ENCODE measurements at regions not wholly inside any gene's neighbourhood (a gene's known extent, or its start where the extent isn't known, plus 50 kb on each side); places are given as distances from the start of the nearest gene placed in this dataset.
A peak's percentile ranks its signal among the peaks of the same experiment; 100 is the strongest.
"Not testable (repeated sequence)": the region's sequence is repeated elsewhere in the genome, so short reads cannot be mapped to it uniquely, and the experiment has no call there.

DNA sequence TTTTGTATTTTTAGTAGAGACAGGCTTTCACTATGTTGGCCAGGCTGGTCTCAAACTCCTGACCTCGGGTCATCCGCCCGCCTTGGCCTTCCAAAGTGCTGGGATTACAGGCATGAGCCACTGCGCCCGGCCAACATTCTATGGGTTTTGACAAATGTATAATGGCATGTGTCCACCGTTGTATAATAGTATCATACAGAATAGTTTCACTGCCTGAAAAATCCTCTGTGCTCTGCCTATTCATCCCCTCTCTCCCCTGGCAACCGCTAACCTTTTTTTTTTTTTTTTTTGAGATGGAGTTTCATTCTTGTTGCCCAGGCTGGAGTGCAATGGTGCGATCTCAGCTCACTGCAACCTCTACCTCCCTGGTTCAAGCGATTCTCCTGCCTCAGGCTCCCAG, 67.7 kb downstream of the TMEM270 start:
- H3K4me3 Mint-ChIP-seq; H3K27ac Mint-ChIP-seq; DNase-seq (ENCODE audit: low spot score); CTCF ChIA-PET; H3K9me3 Mint-ChIP-seq; H3K27me3 Mint-ChIP-seq (ENCODE audit: low read depth); H3K4me1 Mint-ChIP-seq; H3K36me3 Mint-ChIP-seq; ATAC-seq: not testable (repeated sequence)
- POLR2A ChIA-PET: interaction anchor here (0.7 kb wide), 2 partner anchors 23 to 388 kb away, joined by 4 to 5 read pairs; no protein-coding TSS in a partner anchor

DNA sequence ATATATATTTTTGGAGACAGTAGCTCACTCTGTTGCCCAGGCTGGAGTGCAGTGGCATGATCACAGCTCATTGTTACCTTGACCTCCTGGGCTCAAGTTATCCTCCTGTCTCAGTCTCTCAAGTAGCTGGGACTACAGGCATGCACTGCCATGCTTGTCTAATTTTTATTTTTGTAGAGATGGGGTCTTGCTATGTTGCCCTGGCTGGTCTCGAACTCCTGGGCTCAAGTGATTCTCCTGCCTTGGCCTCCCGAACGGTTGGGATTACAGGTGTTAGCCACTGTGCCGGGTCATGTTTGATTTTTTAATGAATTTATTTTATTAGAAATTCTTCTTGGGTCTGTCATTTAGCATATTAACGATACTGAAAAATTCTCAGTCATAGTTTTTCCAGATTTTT, 70.5 kb downstream of the TMEM270 start:
- no peaks in the 10 kb centered on the region for H3K4me1 Mint-ChIP-seq
- TF ChIP-seq, protein P1, sequence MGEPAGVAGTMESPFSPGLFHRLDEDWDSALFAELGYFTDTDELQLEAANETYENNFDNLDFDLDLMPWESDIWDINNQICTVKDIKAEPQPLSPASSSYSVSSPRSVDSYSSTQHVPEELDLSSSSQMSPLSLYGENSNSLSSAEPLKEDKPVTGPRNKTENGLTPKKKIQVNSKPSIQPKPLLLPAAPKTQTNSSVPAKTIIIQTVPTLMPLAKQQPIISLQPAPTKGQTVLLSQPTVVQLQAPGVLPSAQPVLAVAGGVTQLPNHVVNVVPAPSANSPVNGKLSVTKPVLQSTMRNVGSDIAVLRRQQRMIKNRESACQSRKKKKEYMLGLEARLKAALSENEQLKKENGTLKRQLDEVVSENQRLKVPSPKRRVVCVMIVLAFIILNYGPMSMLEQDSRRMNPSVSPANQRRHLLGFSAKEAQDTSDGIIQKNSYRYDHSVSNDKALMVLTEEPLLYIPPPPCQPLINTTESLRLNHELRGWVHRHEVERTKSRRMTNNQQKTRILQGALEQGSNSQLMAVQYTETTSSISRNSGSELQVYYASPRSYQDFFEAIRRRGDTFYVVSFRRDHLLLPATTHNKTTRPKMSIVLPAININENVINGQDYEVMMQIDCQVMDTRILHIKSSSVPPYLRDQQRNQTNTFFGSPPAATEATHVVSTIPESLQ (CRISPR knock-in tag; IDR thresholded peaks at IDR 0.05): no peak
- TF ChIP-seq ZNF121 (CRISPR knock-in tag; IDR thresholded peaks at IDR 0.05): peak; percentile 77
- POLR2A ChIA-PET: no interaction called here
- peaks cover 3% of the 10 kb centered on the region; the same call in 1 of the 2 replicates for H3K9me3 Mint-ChIP-seq
- CTCF ChIA-PET: no interaction called here
- H3K4me3 Mint-ChIP-seq: no peak overlapping the region
- DNase-seq (ENCODE audit: low spot score) (no peak), ATAC-seq (no peak)
- no peaks in the 10 kb centered on the region for H3K27me3 Mint-ChIP-seq (ENCODE audit: low read depth)
- H3K36me3 Mint-ChIP-seq: no peaks in the 10 kb centered on the region
- no peak overlapping the region for H3K27ac Mint-ChIP-seq

DNA sequence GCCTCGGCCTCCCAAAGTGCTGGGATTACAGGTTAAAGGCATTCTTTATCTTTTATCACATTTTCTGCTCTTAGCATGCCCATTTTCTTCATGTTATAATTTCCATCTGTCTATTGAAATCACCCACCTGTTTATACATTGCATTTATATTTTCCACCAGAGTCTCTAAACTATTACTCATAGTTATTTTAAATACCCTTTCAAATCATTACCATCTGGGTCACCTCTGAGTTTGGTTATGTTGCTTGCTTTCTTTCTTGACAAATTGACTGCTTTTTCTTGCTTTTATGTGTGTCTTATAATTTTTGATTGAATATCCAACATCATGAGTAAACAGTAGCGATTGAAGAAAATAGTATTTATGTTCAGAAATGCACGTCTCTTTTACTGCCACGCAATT, 71.4 kb downstream of the TMEM270 start:
- Mint-ChIP-seq H3K27me3 (ENCODE audit: low read depth) (no peaks in the 10 kb centered on the region), H3K4me3 (no peak overlapping the region), H3K36me3 (no peaks in the 10 kb centered on the region), H3K27ac (no peak overlapping the region), H3K4me1 (no peaks in the 10 kb centered on the region), H3K9me3 (peaks cover 3% of the 10 kb centered on the region; the same call in 1 of the 2 replicates)
- ATAC-seq (no peak), DNase-seq (ENCODE audit: low spot score) (no peak)
- TF ChIP-seq, protein P2, sequence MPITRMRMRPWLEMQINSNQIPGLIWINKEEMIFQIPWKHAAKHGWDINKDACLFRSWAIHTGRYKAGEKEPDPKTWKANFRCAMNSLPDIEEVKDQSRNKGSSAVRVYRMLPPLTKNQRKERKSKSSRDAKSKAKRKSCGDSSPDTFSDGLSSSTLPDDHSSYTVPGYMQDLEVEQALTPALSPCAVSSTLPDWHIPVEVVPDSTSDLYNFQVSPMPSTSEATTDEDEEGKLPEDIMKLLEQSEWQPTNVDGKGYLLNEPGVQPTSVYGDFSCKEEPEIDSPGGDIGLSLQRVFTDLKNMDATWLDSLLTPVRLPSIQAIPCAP (CRISPR knock-in tag; IDR thresholded peaks at IDR 0.05): no peak
- TF ChIP-seq RELA (CRISPR knock-in tag; IDR thresholded peaks at IDR 0.05; ENCODE audit: borderline replicate concordance) (no peak), ATF1 (CRISPR knock-in tag; IDR thresholded peaks at IDR 0.05) (no peak), ZNF219 (CRISPR knock-in tag; IDR thresholded peaks at IDR 0.05; ENCODE audit: borderline replicate concordance) (no peak), CREM (CRISPR knock-in tag; IDR thresholded peaks at IDR 0.05) (no peak), ZNF121 (CRISPR knock-in tag; IDR thresholded peaks at IDR 0.05) (no peak), ZNF232 (CRISPR knock-in tag; IDR thresholded peaks at IDR 0.05) (no peak), MXD4 (CRISPR knock-in tag; IDR thresholded peaks at IDR 0.05; ENCODE audit: borderline replicate concordance) (no peak), IRF2 (CRISPR knock-in tag; IDR thresholded peaks at IDR 0.05; ENCODE audit: borderline replicate concordance, low read depth) (no peak), EMX1 (CRISPR knock-in tag; IDR thresholded peaks at IDR 0.05) (no peak)
- TF ChIP-seq, protein P3, sequence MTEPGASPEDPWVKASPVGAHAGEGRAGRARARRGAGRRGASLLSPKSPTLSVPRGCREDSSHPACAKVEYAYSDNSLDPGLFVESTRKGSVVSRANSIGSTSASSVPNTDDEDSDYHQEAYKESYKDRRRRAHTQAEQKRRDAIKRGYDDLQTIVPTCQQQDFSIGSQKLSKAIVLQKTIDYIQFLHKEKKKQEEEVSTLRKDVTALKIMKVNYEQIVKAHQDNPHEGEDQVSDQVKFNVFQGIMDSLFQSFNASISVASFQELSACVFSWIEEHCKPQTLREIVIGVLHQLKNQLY (CRISPR knock-in tag; IDR thresholded peaks at IDR 0.05): no peak
- TF ChIP-seq, protein P4, sequence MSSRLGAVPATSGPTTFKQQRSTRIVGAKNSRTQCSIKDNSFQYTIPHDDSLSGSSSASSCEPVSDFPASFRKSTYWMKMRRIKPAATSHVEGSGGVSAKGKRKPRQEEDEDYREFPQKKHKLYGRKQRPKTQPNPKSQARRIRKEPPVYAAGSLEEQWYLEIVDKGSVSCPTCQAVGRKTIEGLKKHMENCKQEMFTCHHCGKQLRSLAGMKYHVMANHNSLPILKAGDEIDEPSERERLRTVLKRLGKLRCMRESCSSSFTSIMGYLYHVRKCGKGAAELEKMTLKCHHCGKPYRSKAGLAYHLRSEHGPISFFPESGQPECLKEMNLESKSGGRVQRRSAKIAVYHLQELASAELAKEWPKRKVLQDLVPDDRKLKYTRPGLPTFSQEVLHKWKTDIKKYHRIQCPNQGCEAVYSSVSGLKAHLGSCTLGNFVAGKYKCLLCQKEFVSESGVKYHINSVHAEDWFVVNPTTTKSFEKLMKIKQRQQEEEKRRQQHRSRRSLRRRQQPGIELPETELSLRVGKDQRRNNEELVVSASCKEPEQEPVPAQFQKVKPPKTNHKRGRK (CRISPR knock-in tag; IDR thresholded peaks at IDR 0.05; ENCODE audit: borderline replicate concordance): no peak
- TF ChIP-seq, protein P5, sequence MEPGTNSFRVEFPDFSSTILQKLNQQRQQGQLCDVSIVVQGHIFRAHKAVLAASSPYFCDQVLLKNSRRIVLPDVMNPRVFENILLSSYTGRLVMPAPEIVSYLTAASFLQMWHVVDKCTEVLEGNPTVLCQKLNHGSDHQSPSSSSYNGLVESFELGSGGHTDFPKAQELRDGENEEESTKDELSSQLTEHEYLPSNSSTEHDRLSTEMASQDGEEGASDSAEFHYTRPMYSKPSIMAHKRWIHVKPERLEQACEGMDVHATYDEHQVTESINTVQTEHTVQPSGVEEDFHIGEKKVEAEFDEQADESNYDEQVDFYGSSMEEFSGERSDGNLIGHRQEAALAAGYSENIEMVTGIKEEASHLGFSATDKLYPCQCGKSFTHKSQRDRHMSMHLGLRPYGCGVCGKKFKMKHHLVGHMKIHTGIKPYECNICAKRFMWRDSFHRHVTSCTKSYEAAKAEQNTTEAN (CRISPR knock-in tag; IDR thresholded peaks at IDR 0.05): no peak
- TF ChIP-seq, protein P1 (CRISPR knock-in tag; IDR thresholded peaks at IDR 0.05): no peak
- TF ChIP-seq, protein P6, sequence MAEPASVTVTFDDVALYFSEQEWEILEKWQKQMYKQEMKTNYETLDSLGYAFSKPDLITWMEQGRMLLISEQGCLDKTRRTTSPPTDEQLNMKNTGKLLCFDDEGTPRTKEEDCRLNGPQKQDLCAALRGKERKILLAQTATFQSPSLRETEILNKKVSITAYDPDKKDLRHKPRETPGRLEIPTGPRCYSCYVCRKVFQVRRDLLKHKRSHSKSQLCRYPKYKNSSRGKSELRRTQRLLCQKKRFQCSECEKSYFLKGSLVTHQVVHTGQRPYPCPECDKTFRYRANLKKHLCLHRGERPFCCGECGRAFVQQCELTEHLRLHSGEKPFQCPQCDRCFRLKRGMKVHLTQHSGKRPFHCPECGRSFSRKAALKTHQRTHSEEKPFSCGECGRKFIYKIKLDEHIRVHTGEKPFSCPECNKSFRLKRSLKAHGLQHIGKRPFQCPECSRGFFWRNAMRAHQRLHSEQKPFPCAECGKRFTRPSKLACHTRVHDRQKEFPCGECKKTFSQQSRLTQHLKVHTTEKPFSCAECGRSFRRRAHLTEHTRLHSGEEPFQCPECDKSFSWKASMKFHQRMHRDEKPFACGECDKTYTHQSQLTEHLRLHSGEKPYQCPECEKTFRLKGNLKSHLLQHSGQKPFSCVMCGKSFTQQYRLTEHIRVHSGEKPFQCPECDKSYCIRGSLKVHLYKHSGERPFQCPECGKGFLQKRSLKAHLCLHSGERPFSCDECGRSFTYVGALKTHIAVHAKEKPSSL (CRISPR knock-in tag; conservative IDR thresholded peaks at IDR 0.05): no peak
- TF ChIP-seq, protein P7, sequence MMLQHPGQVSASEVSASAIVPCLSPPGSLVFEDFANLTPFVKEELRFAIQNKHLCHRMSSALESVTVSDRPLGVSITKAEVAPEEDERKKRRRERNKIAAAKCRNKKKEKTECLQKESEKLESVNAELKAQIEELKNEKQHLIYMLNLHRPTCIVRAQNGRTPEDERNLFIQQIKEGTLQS (CRISPR knock-in tag; conservative IDR thresholded peaks at IDR 0.05): no peak
- ChIA-PET CTCF (no interaction called here), POLR2A (no interaction called here)
